Superior temporal gyrus (tissue), 1 donor: ENCODE measurements at regions not wholly inside any gene's neighbourhood (a gene's known extent, or its start where the extent isn't known, plus 50 kb on each side); places are given as distances from the start of the nearest gene placed in this dataset.

Experiments
- DNase-seq: peaks from one replicate; pipeline ENCODE4 v3.0.0-alpha.2; 2016; ENCODE audit errors: extremely low spot score

DNA sequence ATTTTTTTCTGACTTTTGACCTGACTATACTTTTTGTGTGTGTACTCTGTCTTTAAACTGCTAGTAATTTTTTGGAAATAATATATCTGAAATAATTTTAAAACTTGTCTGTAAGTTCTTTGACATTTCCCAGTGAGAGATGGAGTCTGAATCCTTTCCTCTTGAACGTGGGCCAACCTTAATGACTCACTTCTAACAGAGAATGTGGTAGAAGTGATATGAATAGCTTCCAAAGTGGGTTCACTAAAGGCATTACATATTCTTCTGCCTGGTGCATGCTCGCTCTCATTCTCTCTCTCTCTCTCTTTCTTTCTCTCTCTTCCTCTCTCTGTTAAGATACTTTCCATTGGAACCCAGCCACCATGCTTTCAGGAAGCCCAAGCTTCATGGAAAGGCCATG is 108.7 kb upstream of the FERMT1 start:
- peak; percentile 10 for DNase-seq

GRCh38 chr20:6228302-6228843 is 105.5 kb upstream of the FERMT1 start:
- DNase-seq, result no peak

- DNase-seq, result no peak
Observed at GRCh38 chr20:6213311-6213710, 90.5 kb upstream of the FERMT1 start.

DNA sequence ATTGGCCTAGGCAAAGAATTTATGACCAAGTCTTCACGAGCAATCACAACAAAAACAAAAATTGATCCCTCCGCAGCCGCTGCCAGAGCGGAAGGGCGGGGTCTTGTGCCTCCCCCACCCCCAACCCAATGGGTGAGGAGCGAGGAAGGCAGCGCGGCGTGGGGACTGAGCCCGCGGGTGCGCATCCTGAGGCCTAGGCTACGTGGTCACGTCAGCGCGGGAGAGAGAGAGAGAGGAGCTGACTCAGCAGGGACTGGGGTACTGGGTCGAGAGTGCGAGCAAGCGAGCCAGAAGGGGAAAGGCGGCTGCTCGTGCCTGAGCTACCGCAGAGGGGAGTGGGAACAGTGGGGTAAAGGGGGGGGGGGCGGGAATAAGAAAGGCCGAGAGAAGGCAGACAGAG is 90.1 kb upstream of the FERMT1 start:
- DNase-seq, result no peak

DNA sequence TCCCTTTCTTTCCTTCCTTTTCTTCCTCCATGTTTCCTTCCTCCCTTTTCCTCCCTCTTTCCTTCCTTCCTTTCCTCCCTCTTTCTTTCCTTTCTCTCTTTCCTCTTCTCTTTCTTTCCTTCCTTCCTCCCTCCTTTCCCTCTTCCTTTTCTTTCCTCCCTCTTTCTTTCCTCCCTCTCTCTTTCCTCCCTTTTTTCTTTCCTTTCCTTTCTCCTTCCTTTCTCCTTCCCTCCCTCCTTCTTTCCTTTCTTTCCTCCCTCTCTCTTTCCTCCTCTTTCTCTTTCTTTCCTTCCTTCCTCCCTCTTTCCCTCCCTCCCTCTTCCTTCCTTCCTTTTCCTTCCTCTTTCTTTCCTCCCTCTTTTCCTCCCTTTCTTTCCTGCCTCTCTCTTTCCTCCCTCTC is 86.3 kb upstream of the FERMT1 start:
- no peak for DNase-seq

- DNase-seq, result no peak
Observed at GRCh38 chr20:6200092-6200491, 77.3 kb upstream of the FERMT1 start.

DNA sequence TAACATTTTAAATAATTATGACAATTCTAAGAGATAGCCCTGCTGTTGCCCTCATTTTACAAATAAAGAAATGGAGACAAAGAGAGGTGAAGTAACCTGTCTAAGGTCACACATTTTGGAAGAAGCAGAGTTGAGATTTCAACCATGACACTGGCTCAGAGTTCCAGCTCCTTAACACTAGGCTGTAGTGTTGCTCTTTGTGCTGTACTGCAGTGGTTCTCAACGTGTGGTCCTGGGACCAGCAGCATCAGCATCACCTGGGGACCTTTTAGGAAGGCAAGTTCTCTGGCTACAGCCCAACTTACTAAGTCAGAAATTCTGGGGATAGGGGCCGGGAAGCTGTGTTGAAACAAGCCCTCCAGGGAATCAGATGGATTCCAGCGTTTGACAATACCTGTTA is 62.4 kb upstream of the FERMT1 start:
- DNase-seq, result no peak

DNA sequence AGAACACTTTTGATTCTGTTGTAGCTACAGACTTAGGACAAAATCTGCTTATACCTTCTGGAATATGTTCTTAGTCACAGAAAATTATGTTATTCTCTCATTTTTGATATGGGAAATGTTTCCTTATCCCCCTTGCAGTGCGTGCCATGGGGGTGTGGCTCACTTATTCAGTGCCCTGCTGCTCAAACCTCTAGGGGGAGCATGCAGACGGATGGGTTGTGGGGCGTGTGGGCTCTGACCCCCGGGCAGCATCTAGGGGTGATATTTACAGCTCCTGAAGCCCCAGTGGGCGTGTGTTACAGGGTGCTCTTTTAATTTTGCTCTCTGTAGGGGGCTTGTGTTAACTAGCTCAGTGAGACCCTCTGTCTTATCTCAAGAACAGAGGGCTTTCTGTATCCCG is 61.3 kb upstream of the FERMT1 start:
- DNase-seq, result no peak

DNA sequence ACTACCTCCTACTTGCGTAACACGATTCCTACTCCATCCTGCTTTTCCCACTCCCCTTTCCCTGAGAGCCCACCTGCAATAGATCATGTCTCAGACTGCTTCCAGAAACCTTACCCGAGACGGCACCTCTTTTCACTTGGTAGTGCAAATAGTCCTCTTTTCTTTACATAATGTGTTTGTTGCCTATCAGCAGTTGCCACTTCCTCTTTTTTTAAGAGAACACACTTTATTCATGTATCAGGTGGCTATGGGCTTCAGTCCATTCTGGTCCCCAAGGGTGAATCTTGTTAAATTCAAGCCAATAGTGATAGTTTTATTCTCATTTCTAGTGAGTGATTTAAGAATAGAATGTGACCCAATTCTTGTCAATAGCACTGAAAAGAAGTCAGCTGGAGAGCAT is 57.7 kb upstream of the FERMT1 start:
- DNase-seq, result no peak

DNA sequence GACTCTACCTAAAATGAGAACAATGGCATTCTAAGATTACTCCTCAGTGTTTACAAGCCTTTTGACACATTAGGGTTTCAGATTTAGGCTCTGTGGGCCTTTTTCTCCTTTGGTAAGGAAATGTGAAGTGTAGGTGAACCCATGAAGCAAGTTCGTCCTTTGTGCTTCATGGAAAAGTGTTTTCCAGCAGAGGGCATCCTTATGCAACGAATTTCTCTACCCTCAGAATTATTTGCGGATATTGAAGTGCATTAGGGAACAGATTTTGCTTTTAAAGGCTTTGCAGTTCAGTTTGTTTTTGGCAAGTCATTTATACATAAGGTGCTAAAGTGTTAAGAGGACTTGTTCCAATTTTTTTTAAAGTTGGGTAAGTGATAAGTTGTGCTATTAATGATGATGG is 55.7 kb upstream of the FERMT1 start:
- peak; percentile 68 for DNase-seq

DNA sequence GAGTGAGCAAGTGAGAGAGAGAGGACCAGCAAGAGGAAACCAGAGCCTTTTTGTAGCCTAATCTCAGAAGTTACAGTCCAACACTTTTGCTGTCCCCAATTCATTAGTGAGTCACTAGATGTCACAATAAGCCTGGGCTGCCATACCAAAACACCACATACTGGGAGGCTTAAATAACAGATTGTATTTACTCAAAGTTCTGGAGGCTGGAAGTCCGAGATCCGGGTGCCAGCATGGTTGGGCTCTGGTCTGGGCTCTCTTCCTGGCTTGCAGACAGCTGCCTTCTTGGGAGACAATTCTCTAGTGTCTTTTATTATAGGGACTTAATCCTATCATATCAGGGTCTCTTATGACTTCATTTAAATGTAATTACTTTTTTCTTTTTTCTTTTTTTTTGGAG is 50.7 kb upstream of the FERMT1 start:
- DNase-seq, result no peak
